Panc1 (cell line): ENCODE measurements at regions not wholly inside any gene's neighbourhood (a gene's known extent, or its start where the extent isn't known, plus 50 kb on each side); places are given as distances from the start of the nearest gene placed in this dataset.
"Not testable (repeated sequence)": the region's sequence is repeated elsewhere in the genome, so short reads cannot be mapped to it uniquely, and the experiment has no call there.

Experiments
- ATAC-seq: fragments of 200-7000 bp; cut with Tn5 transposase; 2 replicates; pipeline ENCODE4 v1.9.1; 2020; ENCODE audit warnings: mild to moderate bottlenecking, moderate library complexity
- BruUV-seq: library from RNA; stranded (reverse); fragments of 400-500 nt; replicated peaks from 2 replicates; lab custom pipeline; 2021; lab: Mats Ljungman, UMichigan
- CTCF ChIA-PET: fragments of 300-600 bp; sonication (Branson Sonifier 250); formaldehyde crosslinking; loops from one replicate; lab custom pipeline; 2022; ENCODE audit warnings: antibody characterized with exemption; lab: Charles Lee
- POLR2A ChIA-PET: fragments of 300-600 bp; sonication (Branson Sonifier 250); formaldehyde crosslinking; loops from one replicate; lab custom pipeline; 2022; ENCODE audit warnings: antibody characterized with exemption; lab: Charles Lee
- DNase-seq: peaks from one replicate; pipeline ENCODE4 v3.0.0-alpha.2; 2010; ENCODE audit warnings: low read depth, low spot score
- H3K27ac ChIP-seq: 2 replicates; pipeline ENCODE4 v1.5.1; 2011; ENCODE audit warnings: mild to moderate bottlenecking, low read length, inconsistent platforms
- H3K27me3 ChIP-seq: fragments of 200-500 bp; sonication (Bioruptor generic); 2 replicates; pipeline ENCODE4 v1.6.0; 2014; ENCODE audit warnings: low read length, inconsistent platforms; ENCODE audit not compliant: control insufficient read depth, insufficient read depth
- H3K36me3 ChIP-seq: fragments of 200-500 bp; sonication (Bioruptor generic); 2 replicates; pipeline ENCODE4 v1.5.1; 2014; ENCODE audit warnings: inconsistent platforms, mild to moderate bottlenecking, low read length, moderate library complexity; ENCODE audit not compliant: control insufficient read depth, insufficient read depth
- H3K4me1 ChIP-seq: 2 replicates; pipeline ENCODE4 v1.5.1; 2011; ENCODE audit warnings: inconsistent platforms, mild to moderate bottlenecking, low read length, moderate library complexity; ENCODE audit not compliant: control insufficient read depth, insufficient read depth
- H3K4me3 ChIP-seq, 2 experiments: 2 replicates each; pipeline ENCODE4 v1.5.1; 2011 to 2012; ENCODE audit warnings: low read depth in 2 of 2, low read length in 2 of 2, mild to moderate bottlenecking in 2 of 2, inconsistent platforms in 1 of 2, moderate library complexity in 1 of 2
- H3K9me3 ChIP-seq: fragments of 200-500 bp; sonication (Bioruptor generic); 2 replicates; pipeline ENCODE4 v1.5.1; 2014; ENCODE audit warnings: low read depth, mild to moderate bottlenecking, inconsistent platforms, low read length, moderate library complexity; ENCODE audit not compliant: control insufficient read depth, insufficient read depth
- in situ Hi-C: cut with HindIII; loops from 2 replicates; pipeline ENCODE4 v1.10.0; 2016; ENCODE audit warnings: low sequenced_read_pairs, low pct_unique_long_range_greater_than_20kb
- intact Hi-C: fragments of 100-400 bp; cut with micrococcal nuclease; formaldehyde crosslinking; loops from one replicate; pipeline ENCODE4 v1.10.0; 2022; ENCODE audit not compliant: unreplicated experiment

GRCh38 chr16:18131587-18131986 is 204.9 kb downstream of the NPIPA8 start:
- H3K4me3 ChIP-seq, BruUV-seq, H3K9me3 ChIP-seq, CTCF ChIA-PET, H3K27ac ChIP-seq, H3K36me3 ChIP-seq, intact Hi-C loops, in situ Hi-C loops, H3K4me1 ChIP-seq, H3K27me3 ChIP-seq, DNase-seq, POLR2A ChIA-PET: not testable (repeated sequence)
- ATAC-seq: peak; percentile 78

GRCh38 chr16:18130478-18131120 is 205.9 kb downstream of the NPIPA8 start:
- H3K36me3 ChIP-seq, BruUV-seq, H3K4me3 ChIP-seq, H3K9me3 ChIP-seq, intact Hi-C loops, POLR2A ChIA-PET, H3K27me3 ChIP-seq, ATAC-seq, H3K4me1 ChIP-seq, CTCF ChIA-PET, H3K27ac ChIP-seq, in situ Hi-C loops, DNase-seq: not testable (repeated sequence)

DNA sequence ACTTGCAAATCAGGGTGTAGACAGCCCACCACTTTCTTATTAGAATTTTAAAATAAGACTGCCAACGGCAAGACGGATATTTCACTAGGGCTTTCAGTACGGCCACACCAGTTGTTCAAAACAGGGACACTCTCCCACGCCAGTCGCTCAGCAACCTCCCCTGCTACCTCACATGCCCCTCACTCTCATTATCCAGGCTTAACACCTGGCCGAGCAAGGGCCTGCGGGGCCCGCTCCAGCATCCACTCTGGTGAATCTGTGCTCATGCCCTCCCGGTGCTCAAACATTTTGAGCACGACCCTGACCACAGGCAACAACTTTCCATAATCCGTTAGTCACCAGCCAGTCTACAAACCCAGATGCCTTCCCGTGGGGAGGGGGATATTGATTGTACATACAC is 209.5 kb downstream of the NPIPA8 start:
- POLR2A ChIA-PET, H3K4me1 ChIP-seq, H3K27ac ChIP-seq, H3K9me3 ChIP-seq, H3K4me3 ChIP-seq, ATAC-seq, intact Hi-C loops, H3K27me3 ChIP-seq, CTCF ChIA-PET, in situ Hi-C loops, BruUV-seq, H3K36me3 ChIP-seq, DNase-seq: not testable (repeated sequence)

GRCh38 chr16:18119092-18119491 is 217.4 kb downstream of the NPIPA8 start:
- BruUV-seq, H3K4me3 ChIP-seq, DNase-seq, H3K27ac ChIP-seq, ATAC-seq, in situ Hi-C loops, POLR2A ChIA-PET, CTCF ChIA-PET, H3K27me3 ChIP-seq, H3K36me3 ChIP-seq, H3K4me1 ChIP-seq, H3K9me3 ChIP-seq, intact Hi-C loops: not testable (repeated sequence)

DNA sequence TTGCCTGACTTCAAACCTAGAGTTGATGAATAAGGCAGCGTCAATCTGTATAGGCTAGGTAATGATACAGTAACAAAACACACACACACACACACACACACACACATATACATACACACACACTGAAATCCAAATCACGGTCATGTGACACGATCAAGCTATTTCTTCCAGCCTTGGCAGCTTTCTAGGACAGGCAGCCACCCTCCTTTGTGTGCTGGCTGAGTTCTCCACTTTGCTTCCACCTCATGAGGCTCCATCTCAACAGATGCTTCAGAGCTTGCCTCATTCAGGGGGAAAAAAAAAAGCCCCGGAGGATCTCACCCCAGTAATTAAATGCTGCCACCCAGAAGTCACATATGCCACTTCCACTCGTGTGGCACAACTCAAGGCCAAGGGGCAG is 217.9 kb downstream of the NPIPA8 start:
- H3K27ac ChIP-seq, in situ Hi-C loops, intact Hi-C loops, H3K36me3 ChIP-seq, H3K27me3 ChIP-seq, ATAC-seq, H3K4me3 ChIP-seq, BruUV-seq, H3K4me1 ChIP-seq, POLR2A ChIA-PET, H3K9me3 ChIP-seq, DNase-seq, CTCF ChIA-PET: not testable (repeated sequence)

GRCh38 chr16:18118071-18118470 is 218.5 kb downstream of the NPIPA8 start:
- CTCF ChIA-PET: not testable (repeated sequence)

DNA sequence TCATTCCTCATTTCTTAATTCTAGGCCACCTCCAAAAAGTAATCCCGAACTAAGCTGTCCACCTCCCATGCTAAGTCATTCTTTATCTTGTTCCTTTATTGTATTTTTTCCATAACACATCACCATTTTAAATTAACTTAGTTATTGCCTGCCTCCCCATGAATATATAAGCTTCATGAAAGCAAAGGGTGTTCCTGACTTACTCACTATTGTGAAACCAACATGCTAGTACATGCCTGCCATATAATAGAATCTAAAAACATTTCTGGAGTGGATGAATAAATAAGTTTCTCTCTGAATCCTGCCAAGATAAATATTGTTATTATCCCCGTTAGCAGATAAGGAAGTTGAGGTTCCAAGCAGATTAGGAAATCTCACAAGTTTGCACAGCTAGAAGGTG is 232.1 kb downstream of the NPIPA8 start:
- H3K4me3 ChIP-seq, intact Hi-C loops, BruUV-seq, DNase-seq, H3K4me1 ChIP-seq, POLR2A ChIA-PET, CTCF ChIA-PET, in situ Hi-C loops, H3K27ac ChIP-seq, H3K27me3 ChIP-seq, ATAC-seq, H3K9me3 ChIP-seq, H3K36me3 ChIP-seq: not testable (repeated sequence)

More at GRCh38 chr16:18118071-18118470, 218.5 kb downstream of the NPIPA8 start:
- H3K9me3 ChIP-seq, DNase-seq, H3K4me3 ChIP-seq, POLR2A ChIA-PET, in situ Hi-C loops, H3K27me3 ChIP-seq, H3K36me3 ChIP-seq, H3K27ac ChIP-seq, intact Hi-C loops, BruUV-seq, ATAC-seq, H3K4me1 ChIP-seq: not testable (repeated sequence)
